ENCODE measurements at regions not wholly inside any gene's neighbourhood (a gene's known extent, or its start where the extent isn't known, plus 50 kb on each side); places are given as distances from the start of the nearest gene placed in this dataset.

DNA sequence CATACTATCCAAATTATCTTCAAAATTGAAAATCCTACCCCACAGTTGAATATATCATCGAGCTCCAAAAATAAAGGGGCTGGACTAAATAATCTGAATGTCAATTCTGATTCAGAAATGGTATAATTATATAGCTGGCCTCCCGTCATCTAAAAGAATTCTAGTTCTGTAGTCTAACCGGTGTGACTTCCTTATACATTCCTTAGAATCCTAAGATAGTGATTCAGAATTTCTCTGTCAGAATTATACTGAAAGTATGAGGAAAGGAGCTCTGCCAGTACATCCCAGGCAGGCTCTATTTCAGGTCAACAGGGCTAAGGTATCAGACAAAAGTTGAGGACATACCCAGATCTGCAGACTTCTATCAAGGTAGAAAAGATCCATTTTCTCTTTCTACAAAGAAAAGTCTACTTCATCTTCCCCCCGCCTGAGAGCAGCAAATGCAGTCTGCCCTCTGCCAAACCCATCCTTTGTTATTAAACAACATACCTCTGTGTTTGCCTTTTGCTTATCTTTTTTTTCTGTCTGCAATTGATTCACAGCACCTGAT is 128.5 kb downstream of the METTL4 start:
- TF ChIP-seq, protein P1, sequence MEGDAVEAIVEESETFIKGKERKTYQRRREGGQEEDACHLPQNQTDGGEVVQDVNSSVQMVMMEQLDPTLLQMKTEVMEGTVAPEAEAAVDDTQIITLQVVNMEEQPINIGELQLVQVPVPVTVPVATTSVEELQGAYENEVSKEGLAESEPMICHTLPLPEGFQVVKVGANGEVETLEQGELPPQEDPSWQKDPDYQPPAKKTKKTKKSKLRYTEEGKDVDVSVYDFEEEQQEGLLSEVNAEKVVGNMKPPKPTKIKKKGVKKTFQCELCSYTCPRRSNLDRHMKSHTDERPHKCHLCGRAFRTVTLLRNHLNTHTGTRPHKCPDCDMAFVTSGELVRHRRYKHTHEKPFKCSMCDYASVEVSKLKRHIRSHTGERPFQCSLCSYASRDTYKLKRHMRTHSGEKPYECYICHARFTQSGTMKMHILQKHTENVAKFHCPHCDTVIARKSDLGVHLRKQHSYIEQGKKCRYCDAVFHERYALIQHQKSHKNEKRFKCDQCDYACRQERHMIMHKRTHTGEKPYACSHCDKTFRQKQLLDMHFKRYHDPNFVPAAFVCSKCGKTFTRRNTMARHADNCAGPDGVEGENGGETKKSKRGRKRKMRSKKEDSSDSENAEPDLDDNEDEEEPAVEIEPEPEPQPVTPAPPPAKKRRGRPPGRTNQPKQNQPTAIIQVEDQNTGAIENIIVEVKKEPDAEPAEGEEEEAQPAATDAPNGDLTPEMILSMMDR (IDR thresholded peaks at IDR 0.05), result no peak

- TF ChIP-seq, protein P1 (IDR thresholded peaks at IDR 0.05), result no peak
Measured at GRCh38 chr18:2444201-2444875, 127.0 kb downstream of the METTL4 start.

GRCh38 chr18:2448565-2449151 is 122.6 kb downstream of the METTL4 start:
- TF ChIP-seq, protein P1 (IDR thresholded peaks at IDR 0.05), result no peak

DNA sequence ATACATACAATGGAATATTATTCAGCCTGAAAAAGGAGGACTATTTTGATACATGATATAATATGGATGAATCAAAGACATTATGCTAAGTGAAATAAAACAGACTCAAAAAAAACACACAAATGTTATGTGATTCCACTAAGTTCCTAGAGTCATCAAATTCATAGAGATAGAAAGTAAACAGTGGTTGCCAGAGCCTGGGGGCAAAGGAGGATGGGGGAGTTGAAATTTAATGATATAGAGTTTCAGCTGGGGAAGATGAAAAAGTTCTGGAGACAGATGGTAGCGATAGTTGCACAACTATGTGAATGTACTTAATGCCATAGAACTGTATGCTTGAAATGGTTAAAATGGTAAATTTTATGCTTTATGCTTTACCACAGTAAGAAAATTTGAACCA is 119.7 kb downstream of the METTL4 start:
- TF ChIP-seq, protein P1 (IDR thresholded peaks at IDR 0.05), result no peak

- TF ChIP-seq, protein P1 (IDR thresholded peaks at IDR 0.05), result no peak
Measured at GRCh38 chr18:2459886-2460285, 111.4 kb downstream of the METTL4 start.

- TF ChIP-seq, protein P1 (IDR thresholded peaks at IDR 0.05), result no peak
Measured at GRCh38 chr18:2466978-2467377, 104.3 kb downstream of the METTL4 start.

DNA sequence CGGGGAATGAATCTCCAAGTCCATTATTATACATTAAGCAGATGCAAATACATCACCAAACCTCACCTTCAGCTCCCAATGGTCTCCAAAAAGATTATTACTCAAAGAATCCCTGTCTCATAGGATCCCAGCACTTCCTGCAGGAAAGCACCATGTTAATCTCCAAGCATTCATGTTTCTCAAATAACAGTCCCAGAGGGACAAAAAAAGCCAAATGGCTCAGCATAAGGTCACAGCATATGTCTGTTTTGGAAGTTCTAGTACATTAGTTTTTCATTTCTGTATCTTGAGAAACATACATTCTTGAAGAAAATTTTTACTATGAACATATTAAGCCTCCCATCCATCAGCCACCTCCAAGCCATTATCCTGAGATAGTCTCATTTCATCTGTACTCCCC is 103.3 kb downstream of the METTL4 start:
- TF ChIP-seq, protein P1 (IDR thresholded peaks at IDR 0.05), result no peak

All from LNCAP (cell line).